Trophoblast cell (in vitro differentiated cells and primary cell): ENCODE measurements at regions not wholly inside any gene's neighbourhood (a gene's known extent, or its start where the extent isn't known, plus 50 kb on each side); places are given as distances from the start of the nearest gene placed in this dataset.
A peak's percentile ranks its signal among the peaks of the same experiment; 100 is the strongest.

ENCODE experiments used
- DNase-seq, 2 donors: peaks; one replicate each; pipeline ENCODE4 v3.0.0-alpha.2; 2016
- H2AFZ ChIP-seq: 2 replicates; pipeline ENCODE4 v1.6.1; 2013; ENCODE audit warnings: low read length, moderate library complexity, mild to moderate bottlenecking; ENCODE audit not compliant: insufficient read depth, poor library complexity
- H2AK5ac ChIP-seq: 2 replicates; pipeline ENCODE4 v1.6.1; 2013; ENCODE audit warnings: mild to moderate bottlenecking, low read length
- H2BK120ac ChIP-seq: 2 replicates; pipeline ENCODE4 v1.6.1; 2013; ENCODE audit warnings: low read length, mild to moderate bottlenecking, moderate library complexity; ENCODE audit not compliant: insufficient read depth, poor library complexity
- H2BK12ac ChIP-seq: 2 replicates; pipeline ENCODE4 v1.6.1; 2013; ENCODE audit warnings: mild to moderate bottlenecking, low read length, moderate library complexity
- H2BK5ac ChIP-seq: 2 replicates; pipeline ENCODE4 v1.6.1; 2013; ENCODE audit warnings: low read length, low read depth, moderate library complexity, mild to moderate bottlenecking; ENCODE audit not compliant: poor library complexity
- H3K14ac ChIP-seq: 2 replicates; pipeline ENCODE4 v1.6.1; 2013; ENCODE audit warnings: mild to moderate bottlenecking, low read length
- H3K18ac ChIP-seq: 2 replicates; pipeline ENCODE4 v1.6.1; 2013; ENCODE audit warnings: mild to moderate bottlenecking, low read length
- H3K23ac ChIP-seq: 2 replicates; pipeline ENCODE4 v1.6.1; 2013; ENCODE audit warnings: low read length
- H3K27ac ChIP-seq: 2 replicates; pipeline ENCODE4 v1.5.1; 2013; ENCODE audit warnings: low read depth, mild to moderate bottlenecking, inconsistent platforms, low read length, moderate library complexity
- H3K27me3 ChIP-seq: 2 replicates; pipeline ENCODE4 v1.6.1; 2013; ENCODE audit warnings: inconsistent platforms, mild to moderate bottlenecking, low read length, moderate library complexity; ENCODE audit not compliant: insufficient read depth
- H3K36me3 ChIP-seq, 2 experiments: 1 replicate in 1 of 2; 2 replicates in 1 of 2; pipeline ENCODE4 v1.6.1; 2013; ENCODE audit warnings: low read length in 2 of 2, mild to moderate bottlenecking in 2 of 2, moderate library complexity in 1 of 2; ENCODE audit not compliant: insufficient read depth in 2 of 2, control insufficient read depth in 1 of 2
- H3K4ac ChIP-seq: 2 replicates; pipeline ENCODE4 v1.6.1; 2013; ENCODE audit warnings: low read depth, mild to moderate bottlenecking, low read length, moderate library complexity
- H3K4me1 ChIP-seq, 2 experiments: 1 replicate in 1 of 2; 2 replicates in 1 of 2; pipeline ENCODE4 v1.6.1; 2013; ENCODE audit warnings: low read length in 2 of 2, mild to moderate bottlenecking in 2 of 2, moderate library complexity in 1 of 2; ENCODE audit not compliant: insufficient read depth in 2 of 2, control insufficient read depth in 1 of 2
- H3K4me2 ChIP-seq: 2 replicates; pipeline ENCODE4 v1.6.1; 2013; ENCODE audit warnings: inconsistent platforms, mild to moderate bottlenecking, low read length, moderate library complexity
- H3K4me3 ChIP-seq: 2 replicates; pipeline ENCODE4 v1.5.1; 2013; ENCODE audit warnings: mild to moderate bottlenecking, low read depth, low read length, inconsistent platforms
- H3K79me1 ChIP-seq: one replicate; pipeline ENCODE4 v1.6.1; 2013; ENCODE audit warnings: low read length
- H3K79me2 ChIP-seq: 2 replicates; pipeline ENCODE4 v1.6.1; 2013; ENCODE audit warnings: low read length, mild to moderate bottlenecking; ENCODE audit not compliant: control insufficient read depth, insufficient read depth, poor library complexity
- H3K9ac ChIP-seq: 2 replicates; pipeline ENCODE4 v1.6.1; 2013; ENCODE audit warnings: mild to moderate bottlenecking, low read length
- H3K9me3 ChIP-seq: 2 replicates; pipeline ENCODE4 v1.6.1; 2013; ENCODE audit warnings: low read depth, mild to moderate bottlenecking, control low read depth, inconsistent platforms, low read length; ENCODE audit not compliant: insufficient read depth
- H4K12ac ChIP-seq: 2 replicates; pipeline ENCODE4 v1.6.1; 2013; ENCODE audit warnings: low read depth, mild to moderate bottlenecking, low read length, moderate library complexity
- H4K8ac ChIP-seq: 2 replicates; pipeline ENCODE4 v1.6.1; 2013; ENCODE audit warnings: low read depth, mild to moderate bottlenecking, low read length, moderate library complexity
- H4K91ac ChIP-seq: one replicate; pipeline ENCODE4 v1.6.1; 2013; ENCODE audit warnings: low read depth, mild to moderate bottlenecking, low read length, moderate library complexity
- WGBS: extraction: QIAGEN DNeasy Blood & Tissue Kit; methylation state at CpG from one replicate; pipeline ENCODE4 v1.1.7; 2013; ENCODE audit warnings: missing lambda C conversion rate; ENCODE audit not compliant: insufficient read length, insufficient coverage; ENCODE audit errors: extremely low coverage; 5-methylcytosine and 5-hydroxymethylcytosine counted together

DNA sequence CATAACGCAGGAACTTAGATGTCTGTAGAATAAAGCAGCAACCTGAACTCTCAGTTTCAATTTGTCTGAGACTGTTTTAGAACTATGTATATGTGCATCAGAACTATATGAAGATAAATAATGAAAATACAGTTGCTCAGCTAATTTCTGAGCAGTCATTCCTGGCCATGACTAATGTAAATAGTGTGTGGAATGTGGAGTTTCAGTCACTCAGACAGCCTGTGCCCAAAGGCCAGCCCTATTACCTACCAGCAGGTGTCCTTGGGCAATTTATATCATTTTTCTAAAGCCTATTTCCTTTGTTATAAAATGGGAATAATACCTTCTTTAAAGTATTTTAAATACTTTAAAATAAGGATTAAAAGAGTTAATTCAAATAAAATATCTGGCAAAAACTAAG is 56.0 kb upstream of the RELL1 start:
- no peaks in the 10 kb centered on the region for H3K36me3 ChIP-seq
- no peak overlapping the region for H3K4me2 ChIP-seq
- H2AFZ ChIP-seq: no peak overlapping the region
- H3K79me2 ChIP-seq: no peaks in the 10 kb centered on the region
- no peaks in the 10 kb centered on the region for H3K27me3 ChIP-seq
- H3K4me3 ChIP-seq: no peak overlapping the region
- H2BK5ac ChIP-seq: no peak overlapping the region
- peaks cover 2% of the 10 kb centered on the region for H3K9me3 ChIP-seq
- no peaks in the 10 kb centered on the region for H3K4me1 ChIP-seq
- no peak overlapping the region for H2AK5ac ChIP-seq
- no CpG with 5 or more reads among the region's 1 CpG for WGBS
- no peak overlapping the region for H3K14ac ChIP-seq
- H3K79me1 ChIP-seq: no peaks in the 10 kb centered on the region
- H2BK120ac ChIP-seq: no peak overlapping the region
- H4K8ac ChIP-seq: no peak overlapping the region
- H3K9ac ChIP-seq: no peak overlapping the region
- no peak overlapping the region for H4K12ac ChIP-seq
- peak; percentile 70 to 86 for DNase-seq
- H3K27ac ChIP-seq: no peak overlapping the region
- no peak overlapping the region for H3K23ac ChIP-seq
- H3K4ac ChIP-seq: no peak overlapping the region
- no peak overlapping the region for H2BK12ac ChIP-seq
- no peak overlapping the region for H4K91ac ChIP-seq
- no peak overlapping the region for H3K18ac ChIP-seq

GRCh38 chr4:37741564-37741963 is 55.4 kb upstream of the RELL1 start:
- Histone ChIP-seq H3K18ac (no peak overlapping the region), H2AFZ (no peak overlapping the region), H4K91ac (no peak overlapping the region), H2BK5ac (no peak overlapping the region), H3K23ac (no peak overlapping the region), H3K9ac (no peak overlapping the region), H3K4ac (no peak overlapping the region), H3K79me2 (no peaks in the 10 kb centered on the region), H3K9me3 (no peaks in the 10 kb centered on the region), H3K4me3 (no peak overlapping the region), H2BK12ac (no peak overlapping the region), H3K4me2 (no peak overlapping the region), H4K12ac (no peak overlapping the region), H3K27me3 (no peaks in the 10 kb centered on the region), H3K4me1 (no peaks in the 10 kb centered on the region), H2AK5ac (no peak overlapping the region), H4K8ac (no peak overlapping the region), H3K14ac (no peak overlapping the region), H3K36me3 (no peaks in the 10 kb centered on the region), H3K27ac (no peak overlapping the region), H3K79me1 (no peaks in the 10 kb centered on the region), H2BK120ac (no peak overlapping the region)
- WGBS: no CpG with 5 or more reads among the region's 4 CpGs
- no peak for DNase-seq

DNA sequence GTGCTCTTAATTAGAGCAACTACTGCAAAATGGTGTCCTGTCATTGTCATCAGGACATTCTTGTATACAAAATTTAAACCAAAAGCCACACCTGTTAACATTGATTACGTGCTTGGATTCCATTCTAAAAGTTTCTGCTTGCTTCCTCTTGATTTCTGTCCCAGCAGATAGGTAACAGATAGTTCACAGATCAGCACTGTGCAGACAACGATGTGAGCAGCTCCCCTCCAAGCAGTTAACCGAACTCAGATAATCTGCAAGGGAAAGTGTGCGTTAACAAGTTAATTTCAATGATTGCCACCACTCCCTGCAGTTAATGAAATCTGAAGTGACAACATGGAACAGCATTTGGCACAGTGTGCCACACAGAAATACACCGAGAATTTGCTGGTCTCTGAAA is 54.4 kb upstream of the RELL1 start:
- Histone ChIP-seq H2AFZ (no peak overlapping the region), H2BK12ac (no peak overlapping the region), H3K79me2 (no peaks in the 10 kb centered on the region), H2BK120ac (no peak overlapping the region), H3K36me3 (no peaks in the 10 kb centered on the region), H3K4me1 (no peaks in the 10 kb centered on the region), H3K14ac (no peak overlapping the region), H3K4me2 (no peak overlapping the region), H3K27ac (no peak overlapping the region), H3K27me3 (no peaks in the 10 kb centered on the region), H4K8ac (no peak overlapping the region), H4K12ac (no peak overlapping the region), H3K9me3 (no peaks in the 10 kb centered on the region), H2AK5ac (no peak overlapping the region), H4K91ac (no peak overlapping the region), H3K23ac (no peak overlapping the region), H3K4ac (no peak overlapping the region), H3K4me3 (no peak overlapping the region), H3K9ac (no peak overlapping the region), H2BK5ac (no peak overlapping the region), H3K18ac (no peak overlapping the region), H3K79me1 (no peaks in the 10 kb centered on the region)
- WGBS: no CpG with 5 or more reads among the region's 5 CpGs
- no peak for DNase-seq

- no peak overlapping the region for H2AK5ac ChIP-seq
- H3K79me1 ChIP-seq: no peaks in the 10 kb centered on the region
- no peak overlapping the region for H4K91ac ChIP-seq
- no peaks in the 10 kb centered on the region for H3K27me3 ChIP-seq
- no peak overlapping the region for H2BK12ac ChIP-seq
- H3K4me3 ChIP-seq: no peak overlapping the region
- peak; percentile 73 to 77 for DNase-seq
- no peaks in the 10 kb centered on the region for H3K79me2 ChIP-seq
- no peaks in the 10 kb centered on the region for H3K9me3 ChIP-seq
- H2BK120ac ChIP-seq: no peak overlapping the region
- no peak overlapping the region for H2BK5ac ChIP-seq
- no peak overlapping the region for H3K27ac ChIP-seq
- H3K23ac ChIP-seq: no peak overlapping the region
- no peak overlapping the region for H3K18ac ChIP-seq
- no CpG with 5 or more reads among the region's 4 CpGs for WGBS
- H3K9ac ChIP-seq: no peak overlapping the region
- no peak overlapping the region for H2AFZ ChIP-seq
- H3K4me1 ChIP-seq: no peaks in the 10 kb centered on the region
- H3K4ac ChIP-seq: no peak overlapping the region
- H3K14ac ChIP-seq: no peak overlapping the region
- no peak overlapping the region for H4K8ac ChIP-seq
- H3K36me3 ChIP-seq: no peaks in the 10 kb centered on the region
- no peak overlapping the region for H3K4me2 ChIP-seq
- H4K12ac ChIP-seq: no peak overlapping the region
Measured at GRCh38 chr4:37737466-37737865, 51.3 kb upstream of the RELL1 start.
